HepG2 (cell line): ENCODE measurements at regions not wholly inside any gene's neighbourhood (a gene's known extent, or its start where the extent isn't known, plus 50 kb on each side); places are given as distances from the start of the nearest gene placed in this dataset.

ENCODE experiments used
- ATAC-seq: fragments of 200-7000 bp; cut with Tn5 transposase; 3 replicates; pipeline ENCODE4 v1.9.1; 2020; ENCODE audit warnings: mild to moderate bottlenecking, moderate library complexity
- BruUV-seq: library from RNA; stranded (reverse); fragments of 400-500 nt; replicated peaks from 2 replicates; lab custom pipeline; 2021; lab: Mats Ljungman, UMichigan
- CTCF ChIA-PET: fragments of 300-600 bp; formaldehyde crosslinking; extraction: SDS; loops from one replicate; lab custom pipeline; 2021; ENCODE audit warnings: low total read pairs, inconsistent platforms, low intra/inter-chr PET ratio; lab: Yijun Ruan, JAX
- POLR2A ChIA-PET: fragments of 350-600 bp; sonication (Branson Sonifier 250); formaldehyde crosslinking; loops from one replicate; lab custom pipeline; 2020; ENCODE audit warnings: antibody characterized with exemption, inconsistent platforms; lab: Yijun Ruan, JAX
- DNase-seq: peaks from one replicate; pipeline ENCODE4 v3.0.0-alpha.2; 2015; ENCODE audit warnings: low spot score
- FAIRE-seq: peaks from 3 replicates; lab custom pipeline; 2011; peaks lifted over from hg19 to GRCh38; lab: Jason Lieb, UNC
- H2AFZ ChIP-seq: one replicate; pipeline ENCODE4 v1.6.1; 2011; ENCODE audit warnings: low read length, inconsistent platforms
- H3K27ac ChIP-seq: fragments of 300-600 bp; 3 replicates; pipeline ENCODE4 v1.8.0; 2011; ENCODE audit warnings: mixed run types, mild to moderate bottlenecking, mixed read lengths, low read length, inconsistent platforms; ENCODE audit not compliant: insufficient read depth; ENCODE audit errors: extremely low read length
- H3K27me3 ChIP-seq, 2 experiments: fragments of 200-600 bp in 1 of 2; 2 replicates in 1 of 2; 3 replicates in 1 of 2; pipeline versions ENCODE4 v1.6.0 to v1.8.0; 2011; ENCODE audit warnings: low read length in 2 of 2, mild to moderate bottlenecking in 2 of 2, moderate library complexity in 2 of 2, inconsistent platforms in 1 of 2; ENCODE audit not compliant: insufficient read depth in 2 of 2, control insufficient read depth in 1 of 2
- H3K36me3 ChIP-seq, 2 experiments: fragments of 200-600 bp in 1 of 2; replicated peaks in 1 of 2; 2 replicates in 1 of 2; 3 replicates in 1 of 2; pipeline versions ENCODE4 v1.5.1 to v1.8.0; 2011; ENCODE audit warnings: low read length in 2 of 2, inconsistent platforms in 1 of 2; ENCODE audit not compliant: insufficient read depth in 2 of 2, control insufficient read depth in 1 of 2
- H3K4me1 ChIP-seq: 2 replicates; pipeline ENCODE4 v1.5.1; 2012; ENCODE audit warnings: low read length, inconsistent platforms; ENCODE audit not compliant: insufficient read depth
- H3K4me2 ChIP-seq: 2 replicates; pipeline ENCODE4 v1.6.0; 2011; ENCODE audit warnings: low read depth, low read length, inconsistent platforms
- H3K4me3 ChIP-seq, 3 experiments: fragments of 200-600 bp in 1 of 3; sonication (generic), shearing (Covaris generic) in 1 of 3; replicated peaks in 1 of 3; 2 replicates each; pipeline ENCODE4 v1.5.1; 2011 to 2016; ENCODE audit warnings: low read length in 3 of 3, inconsistent platforms in 2 of 3, low read depth in 2 of 3, mild to moderate bottlenecking in 2 of 3, control low read depth in 1 of 3, mixed read lengths in 1 of 3; ENCODE audit not compliant: insufficient read depth in 1 of 3
- H3K79me2 ChIP-seq: one replicate; pipeline ENCODE4 v1.6.1; 2011; ENCODE audit warnings: low read length, inconsistent platforms; ENCODE audit not compliant: insufficient read depth
- H3K9ac ChIP-seq: 2 replicates; pipeline ENCODE4 v1.6.0; 2011; ENCODE audit warnings: mild to moderate bottlenecking, low read depth, low read length, inconsistent platforms; ENCODE audit not compliant: insufficient read depth
- H3K9me3 ChIP-seq: 2 replicates; pipeline ENCODE4 v1.5.1; 2012; ENCODE audit warnings: mild to moderate bottlenecking, low read length
- H4K20me1 ChIP-seq: 2 replicates; pipeline ENCODE4 v1.6.0; 2011; ENCODE audit warnings: inconsistent platforms, mild to moderate bottlenecking, low read length, moderate library complexity; ENCODE audit not compliant: insufficient read depth
- DNMT1 ChIP-seq: sonication (generic); formaldehyde crosslinking; IDR thresholded peaks from 2 replicates; pipeline ENCODE4 v1.5.1; 2020; ENCODE audit warnings: mild to moderate bottlenecking, missing genetic modification reagents
- HIVEP1 ChIP-seq: sonication (generic); formaldehyde crosslinking; IDR thresholded peaks from 2 replicates; pipeline ENCODE4 v1.4.0; 2020; ENCODE audit warnings: mild to moderate bottlenecking, missing genetic modification reagents
- KLF12 ChIP-seq: sonication (generic); formaldehyde crosslinking; IDR thresholded peaks from 2 replicates; pipeline ENCODE4 v1.4.0; 2020; ENCODE audit warnings: missing genetic modification reagents, borderline replicate concordance
- NFIC ChIP-seq: IDR thresholded peaks from 2 replicates; pipeline ENCODE4 v1.6.1; 2012; ENCODE audit warnings: mild to moderate bottlenecking, low read length, inconsistent platforms
- PBX2 ChIP-seq: IDR thresholded peaks from 2 replicates; pipeline ENCODE4 v1.6.1; 2016; ENCODE audit warnings: control low read depth
- PHF8 ChIP-seq: sonication (generic); formaldehyde crosslinking; IDR thresholded peaks from 2 replicates; pipeline ENCODE4 v1.5.0; 2020; ENCODE audit warnings: missing genetic modification reagents
- RAD51 ChIP-seq: fragments of 450-650 bp; IDR thresholded peaks from 2 replicates; pipeline ENCODE4 v1.6.1; 2016; ENCODE audit warnings: borderline replicate concordance
- TMF1 ChIP-seq: sonication (generic); formaldehyde crosslinking; IDR thresholded peaks from 2 replicates; pipeline ENCODE4 v1.8.1; 2022; ENCODE audit warnings: low read depth, missing genetic modification reagents
- YEATS2 ChIP-seq: sonication (generic); formaldehyde crosslinking; IDR thresholded peaks from 2 replicates; pipeline ENCODE4 v1.4.0; 2020; ENCODE audit warnings: missing genetic modification reagents, borderline replicate concordance
- ZNF34 ChIP-seq: sonication (generic); formaldehyde crosslinking; IDR thresholded peaks from 2 replicates; pipeline ENCODE4 v1.4.0; 2020; ENCODE audit warnings: mild to moderate bottlenecking, missing genetic modification reagents, borderline replicate concordance
- ZNF546 ChIP-seq: sonication (generic); formaldehyde crosslinking; conservative IDR thresholded peaks from 2 replicates; pipeline ENCODE4 v1.8.1; 2023; ENCODE audit warnings: mild to moderate bottlenecking, missing genetic modification reagents
- ZNF550 ChIP-seq: sonication (generic); formaldehyde crosslinking; IDR thresholded peaks from 2 replicates; pipeline ENCODE4 v1.4.0; 2020; ENCODE audit warnings: mild to moderate bottlenecking, missing genetic modification reagents, borderline replicate concordance
- WGBS: methylation state at CpG from one replicate; pipeline ENCODE4 v1.1.6; 2017; ENCODE audit warnings: low lambda C conversion rate; 5-methylcytosine and 5-hydroxymethylcytosine counted together
- in situ Hi-C: cut with HindIII; loops from 2 replicates; pipeline ENCODE4 v1.10.0; 2017; ENCODE audit warnings: low pct_unique_long_range_greater_than_20kb; ENCODE audit not compliant: extremely low pct_ligation_motif_present
- intact Hi-C: fragments of 100-400 bp; cut with micrococcal nuclease; formaldehyde crosslinking; loops from one replicate; pipeline ENCODE4 v1.10.0; 2022; ENCODE audit not compliant: unreplicated experiment
- TF ChIP-seq, protein P1 (sequence below): sonication (generic); formaldehyde crosslinking; IDR thresholded peaks from 2 replicates; pipeline ENCODE4 v1.5.0; 2020; ENCODE audit warnings: missing genetic modification reagents
- TF ChIP-seq, protein P2 (sequence below): IDR thresholded peaks from 2 replicates; pipeline ENCODE4 v1.6.1; 2016; ENCODE audit warnings: missing genetic modification reagents, missing compliant biosample characterization
- TF ChIP-seq, protein P3 (sequence below): sonication (generic); formaldehyde crosslinking; IDR thresholded peaks from 2 replicates; pipeline ENCODE4 v1.4.0; 2020; ENCODE audit warnings: mild to moderate bottlenecking, low read depth, missing genetic modification reagents
- TF ChIP-seq, protein P4 (sequence below): sonication (generic); formaldehyde crosslinking; IDR thresholded peaks from 2 replicates; pipeline ENCODE4 v1.4.0; 2020; ENCODE audit warnings: mild to moderate bottlenecking, missing genetic modification reagents

- whole genome bisulfite sequencing = no CpG with 5 or more reads among the region's 1 CpG
- Histone ChIP-seq H2AFZ (no peak overlapping the region), H4K20me1 (no peaks in the 10 kb centered on the region), H3K9ac (no peak overlapping the region), H3K4me2 (no peak overlapping the region), H3K9me3 (no peaks in the 10 kb centered on the region), H3K27me3 (no peaks in the 10 kb centered on the region), H3K4me3 (no peak overlapping the region), H3K4me1 (no peaks in the 10 kb centered on the region), H3K27ac (no peak overlapping the region), H3K36me3 (no peaks in the 10 kb centered on the region), H3K79me2 (no peaks in the 10 kb centered on the region)
- TF ChIP-seq DNMT1 (no peak), TMF1 (CRISPR knock-in tag) (no peak), YEATS2 (CRISPR knock-in tag) (no peak), ZNF34 (CRISPR knock-in tag) (no peak), PHF8 (no peak)
- TF ChIP-seq, protein P1, sequence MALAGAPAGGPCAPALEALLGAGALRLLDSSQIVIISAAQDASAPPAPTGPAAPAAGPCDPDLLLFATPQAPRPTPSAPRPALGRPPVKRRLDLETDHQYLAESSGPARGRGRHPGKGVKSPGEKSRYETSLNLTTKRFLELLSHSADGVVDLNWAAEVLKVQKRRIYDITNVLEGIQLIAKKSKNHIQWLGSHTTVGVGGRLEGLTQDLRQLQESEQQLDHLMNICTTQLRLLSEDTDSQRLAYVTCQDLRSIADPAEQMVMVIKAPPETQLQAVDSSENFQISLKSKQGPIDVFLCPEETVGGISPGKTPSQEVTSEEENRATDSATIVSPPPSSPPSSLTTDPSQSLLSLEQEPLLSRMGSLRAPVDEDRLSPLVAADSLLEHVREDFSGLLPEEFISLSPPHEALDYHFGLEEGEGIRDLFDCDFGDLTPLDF (CRISPR knock-in tag) = no peak
- TF ChIP-seq, protein P2, sequence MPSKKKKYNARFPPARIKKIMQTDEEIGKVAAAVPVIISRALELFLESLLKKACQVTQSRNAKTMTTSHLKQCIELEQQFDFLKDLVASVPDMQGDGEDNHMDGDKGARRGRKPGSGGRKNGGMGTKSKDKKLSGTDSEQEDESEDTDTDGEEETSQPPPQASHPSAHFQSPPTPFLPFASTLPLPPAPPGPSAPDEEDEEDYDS = no peak
- ChIA-PET POLR2A (no interaction called here), CTCF (no interaction called here)
- no TSS peak for BruUV-seq
- ATAC-seq = no peak
- in situ Hi-C loops = no loop called here
- no peak for FAIRE-seq
- intact Hi-C loops = no loop called here
- no peak for DNase-seq
These were observed 483.2 kb upstream of the FRG2C start for GRCh38 chr3:75180945-75181298.

DNA sequence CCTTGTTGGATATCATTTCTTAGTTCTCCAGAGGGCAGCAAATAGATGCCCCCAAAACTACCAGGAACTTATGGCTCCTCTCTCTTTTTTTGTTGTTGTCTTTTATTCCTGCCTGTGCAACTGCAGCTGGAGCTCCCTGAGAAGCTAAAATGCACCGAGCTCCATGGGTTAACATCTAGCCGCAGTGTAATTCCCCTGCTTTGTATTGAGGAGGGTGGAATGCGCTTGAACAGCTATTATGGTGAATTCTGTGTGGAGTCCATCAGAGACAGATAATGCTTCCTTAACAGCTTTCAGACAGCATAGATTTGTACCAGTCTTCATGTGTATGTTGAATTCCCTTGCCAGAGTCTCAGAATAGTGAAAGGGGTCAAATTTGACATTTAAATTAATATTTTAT lies 475.2 kb upstream of the FRG2C start:
- DNase-seq (no peak), ATAC-seq (no peak), FAIRE-seq (no peak)
- no peaks in the 10 kb centered on the region for H3K79me2 ChIP-seq
- ChIA-PET CTCF (no interaction called here), POLR2A (no interaction called here)
- BruUV-seq = no TSS peak
- H3K4me3 ChIP-seq = no peak overlapping the region
- H4K20me1 ChIP-seq = no peaks in the 10 kb centered on the region
- H3K27ac ChIP-seq = no peak overlapping the region
- in situ Hi-C loops = no loop called here
- no peak overlapping the region for H2AFZ ChIP-seq
- no peaks in the 10 kb centered on the region for H3K9me3 ChIP-seq
- WGBS = 0% methylated on average over 3 of the region's 3 CpGs
- H3K4me1 ChIP-seq = no peaks in the 10 kb centered on the region
- no peaks in the 10 kb centered on the region for H3K36me3 ChIP-seq
- intact Hi-C loops = no loop called here
- no peaks in the 10 kb centered on the region for H3K27me3 ChIP-seq
- H3K4me2 ChIP-seq = no peak overlapping the region
- no peak overlapping the region for H3K9ac ChIP-seq
- TF ChIP-seq, protein P3, sequence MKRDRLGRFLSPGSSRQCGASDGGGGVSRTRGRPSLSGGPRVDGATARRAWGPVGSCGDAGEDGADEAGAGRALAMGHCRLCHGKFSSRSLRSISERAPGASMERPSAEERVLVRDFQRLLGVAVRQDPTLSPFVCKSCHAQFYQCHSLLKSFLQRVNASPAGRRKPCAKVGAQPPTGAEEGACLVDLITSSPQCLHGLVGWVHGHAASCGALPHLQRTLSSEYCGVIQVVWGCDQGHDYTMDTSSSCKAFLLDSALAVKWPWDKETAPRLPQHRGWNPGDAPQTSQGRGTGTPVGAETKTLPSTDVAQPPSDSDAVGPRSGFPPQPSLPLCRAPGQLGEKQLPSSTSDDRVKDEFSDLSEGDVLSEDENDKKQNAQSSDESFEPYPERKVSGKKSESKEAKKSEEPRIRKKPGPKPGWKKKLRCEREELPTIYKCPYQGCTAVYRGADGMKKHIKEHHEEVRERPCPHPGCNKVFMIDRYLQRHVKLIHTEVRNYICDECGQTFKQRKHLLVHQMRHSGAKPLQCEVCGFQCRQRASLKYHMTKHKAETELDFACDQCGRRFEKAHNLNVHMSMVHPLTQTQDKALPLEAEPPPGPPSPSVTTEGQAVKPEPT = no peak
- TF ChIP-seq KLF12 (CRISPR knock-in tag) (no peak), RAD51 (no peak), PBX2 (no peak), ZNF546 (CRISPR knock-in tag) (no peak), HIVEP1 (CRISPR knock-in tag) (no peak), ZNF550 (no peak), NFIC (no peak)
- TF ChIP-seq, protein P4, sequence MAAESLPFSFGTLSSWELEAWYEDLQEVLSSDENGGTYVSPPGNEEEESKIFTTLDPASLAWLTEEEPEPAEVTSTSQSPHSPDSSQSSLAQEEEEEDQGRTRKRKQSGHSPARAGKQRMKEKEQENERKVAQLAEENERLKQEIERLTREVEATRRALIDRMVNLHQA (CRISPR knock-in tag) = no peak
